Heart right ventricle (tissue), 16 donors: ENCODE measurements at regions not wholly inside any gene's neighbourhood (a gene's known extent, or its start where the extent isn't known, plus 50 kb on each side); places are given as distances from the start of the nearest gene placed in this dataset.

Source experiments
- ATAC-seq, 8 donors: fragments of 200-7000 bp; cut with Tn5 transposase; one replicate each; pipeline ENCODE4 v1.9.1; 2020; ENCODE audit warnings: mild to moderate bottlenecking in 8 of 8, moderate library complexity in 8 of 8, moderate number of reproducible peaks in 1 of 8
- DNase-seq, 2 donors: peaks; one replicate each; pipeline ENCODE4 v3.0.0-alpha.2; 2020
- H3K27ac ChIP-seq, 10 donors: fragments of 200-600 bp; sonication (generic) in 2 of 10; one replicate each; pipeline versions ENCODE4 v1.5.0 to v1.8.0; 2020 to 2022; ENCODE audit warnings: mild to moderate bottlenecking in 3 of 10
- H3K27me3 ChIP-seq, 7 donors: fragments of 200-600 bp; one replicate each; pipeline ENCODE4 v1.8.0; 2021 to 2022; ENCODE audit warnings: mild to moderate bottlenecking in 2 of 7
- H3K36me3 ChIP-seq, 9 donors: fragments of 200-600 bp; sonication (generic) in 1 of 9; one replicate each; pipeline versions ENCODE4 v1.5.0 to v1.8.0; 2020 to 2022; ENCODE audit warnings: mild to moderate bottlenecking in 2 of 9
- H3K4me1 ChIP-seq, 9 donors: fragments of 200-600 bp; sonication (generic) in 1 of 9; one replicate each; pipeline versions ENCODE4 v1.5.0 to v1.8.0; 2020 to 2022; ENCODE audit warnings: mild to moderate bottlenecking in 4 of 9
- H3K4me3 ChIP-seq, 10 donors: fragments of 200-600 bp; sonication (generic) in 2 of 10; one replicate each; pipeline versions ENCODE4 v1.5.0 to v1.8.0; 2020 to 2022; ENCODE audit warnings: mild to moderate bottlenecking in 7 of 10, moderate library complexity in 2 of 10
- H3K9me3 ChIP-seq, 11 donors: fragments of 200-600 bp in 10 of 11; sonication (generic) in 2 of 11; one replicate each; pipeline versions ENCODE4 v1.5.0 to v1.8.0; 2013 to 2022; ENCODE audit warnings: mild to moderate bottlenecking in 2 of 11, control low read depth in 1 of 11, moderate library complexity in 1 of 11
- WGBS, 2 donors: extraction: QIAGEN DNeasy Blood & Tissue Kit; methylation state at CpG; one replicate each; pipeline ENCODE4 v1.1.7; 2013; ENCODE audit warnings: inconsistent platforms in 1 of 2; 5-methylcytosine and 5-hydroxymethylcytosine counted together
- intact Hi-C, 10 donors: fragments of 100-400 bp; cut with DNase I; formaldehyde crosslinking; loops; one replicate each; pipeline versions ENCODE4 v1.11.1 to v1.14.2; 2022
- TF ChIP-seq, protein P1 (sequence below), 9 donors: fragments of 200-600 bp; sonication (generic) in 2 of 9; IDR thresholded peaks; one replicate each; pipeline versions ENCODE4 v1.5.0 to v1.8.0; 2021 to 2022; ENCODE audit warnings: antibody characterized with exemption in 9 of 9, mild to moderate bottlenecking in 5 of 9, moderate library complexity in 1 of 9
- donor health status: Arrhythmogenic right ventricular cardiomyopathy.
- donor health status: ischemic (EF 13 %, LVEDD 7.1; RV severe dilation, severe dysfunction).
- donor health status: healthy with polysubstance abuse.
- donor health status: DM: no; HTN: yes; CAD: no.
- donor health status: DM: no; HTN: no; CAD: no.
- donor health status: ischemic (EF 25% LVEDD 6.9; RV normal size, moderate dysfunction).
- donor health status: ischemic (EF 25% LVEDD 5.7; RV mildly dilated, moderate dysfunction).
- donor health status: healthy.
- donor health status: DM: yes; HTN: yes; CAD: no.
- donor health status: Ischemic cardiomyopathy.
- donor health status: ischemic (EF 35%, LVEDD 5.7; RV mildly dilated, moderate dysfunction).
- donor health status: nonischemic (EF 11% LVEDD 7.7; RV severe dilation, severe dysfunction).
- donor health status: DM: yes; HTN: yes; CAD: no.
- donor health status: PGD.
- donor health status: ischemic (EF 29% LVEDD 5.4; RV normal size, mild dysfunction).
- donor health status: nonischemic (EF 23%, LVEDD 6.1; RV moderate dilation, normal function).

DNA sequence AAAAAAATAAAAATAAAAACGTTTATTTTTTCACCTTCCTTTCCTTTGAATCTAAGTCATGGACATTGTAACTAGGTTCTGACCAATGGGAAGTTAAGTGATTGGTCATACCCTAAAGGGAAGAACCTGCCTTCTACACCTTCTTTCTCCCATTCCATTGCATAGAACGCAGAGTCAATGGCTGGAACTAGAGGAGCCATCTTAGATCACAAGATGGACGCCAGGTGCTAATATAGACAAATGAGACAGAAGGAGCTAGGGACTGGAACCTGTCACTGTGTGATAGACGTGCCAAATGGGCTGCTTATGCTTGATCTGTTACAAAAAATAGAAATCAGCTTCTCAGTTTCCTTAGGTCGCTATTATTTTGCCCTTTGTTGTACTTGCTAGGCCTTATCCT, 606.6 kb downstream of the MED13L start:
- H3K36me3 ChIP-seq: no peaks in the 10 kb centered on the region
- no peaks in the 10 kb centered on the region for H3K4me1 ChIP-seq
- no peak for ATAC-seq
- intact Hi-C loops: no loop called here
- no peak overlapping the region for H3K27ac ChIP-seq
- DNase-seq: no peak
- TF ChIP-seq, protein P1, sequence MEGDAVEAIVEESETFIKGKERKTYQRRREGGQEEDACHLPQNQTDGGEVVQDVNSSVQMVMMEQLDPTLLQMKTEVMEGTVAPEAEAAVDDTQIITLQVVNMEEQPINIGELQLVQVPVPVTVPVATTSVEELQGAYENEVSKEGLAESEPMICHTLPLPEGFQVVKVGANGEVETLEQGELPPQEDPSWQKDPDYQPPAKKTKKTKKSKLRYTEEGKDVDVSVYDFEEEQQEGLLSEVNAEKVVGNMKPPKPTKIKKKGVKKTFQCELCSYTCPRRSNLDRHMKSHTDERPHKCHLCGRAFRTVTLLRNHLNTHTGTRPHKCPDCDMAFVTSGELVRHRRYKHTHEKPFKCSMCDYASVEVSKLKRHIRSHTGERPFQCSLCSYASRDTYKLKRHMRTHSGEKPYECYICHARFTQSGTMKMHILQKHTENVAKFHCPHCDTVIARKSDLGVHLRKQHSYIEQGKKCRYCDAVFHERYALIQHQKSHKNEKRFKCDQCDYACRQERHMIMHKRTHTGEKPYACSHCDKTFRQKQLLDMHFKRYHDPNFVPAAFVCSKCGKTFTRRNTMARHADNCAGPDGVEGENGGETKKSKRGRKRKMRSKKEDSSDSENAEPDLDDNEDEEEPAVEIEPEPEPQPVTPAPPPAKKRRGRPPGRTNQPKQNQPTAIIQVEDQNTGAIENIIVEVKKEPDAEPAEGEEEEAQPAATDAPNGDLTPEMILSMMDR (IDR thresholded peaks at IDR 0.05): no peak
- 90% methylated on average over 5 of the region's 5 CpGs for WGBS, 2 donors
- H3K4me3 ChIP-seq: no peak overlapping the region
- H3K27me3 ChIP-seq: peaks cover 0 to 10% (median 3%) of the 10 kb centered on the region in 7 donors
- H3K9me3 ChIP-seq: peaks cover 0 to 2% (median 0%) of the 10 kb centered on the region in 11 donors

DNA sequence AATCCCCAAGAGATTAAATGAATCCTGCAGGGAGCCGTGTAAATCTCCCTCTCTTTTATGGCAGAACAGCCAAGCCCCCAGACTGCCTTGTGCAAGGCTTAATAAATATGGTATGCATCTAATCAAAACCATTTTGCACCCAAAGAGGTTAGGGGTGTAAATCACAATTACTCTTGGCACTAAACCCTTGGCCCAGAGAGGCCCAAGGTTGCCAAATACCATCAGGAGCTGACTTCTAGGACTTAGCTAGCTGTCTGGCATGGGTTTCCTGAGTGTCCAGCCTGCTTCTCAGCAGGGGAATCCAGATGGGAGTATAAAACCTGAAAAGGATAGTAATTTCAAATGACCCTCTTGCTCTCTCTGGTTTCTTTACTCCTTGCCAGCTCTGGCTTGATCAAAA, 610.4 kb downstream of the MED13L start:
- Histone ChIP-seq H3K9me3 (no peaks in the 10 kb centered on the region), H3K27ac (no peak overlapping the region), H3K36me3 (no peaks in the 10 kb centered on the region), H3K27me3 (peaks cover 0 to 10% (median 0%) of the 10 kb centered on the region in 7 donors), H3K4me1 (peaks cover 0 to 2% (median 0%) of the 10 kb centered on the region in 9 donors), H3K4me3 (no peak overlapping the region)
- TF ChIP-seq, protein P1 (IDR thresholded peaks at IDR 0.05): no peak
- intact Hi-C loops: loop anchor here in 1 of 10 donors (10.0 kb wide), 1 partner anchor 88 kb away; no protein-coding TSS in a partner anchor
- ATAC-seq: no peak
- 36 to 43% methylated on average over 1 of the region's 1 CpG for WGBS, 2 donors
- DNase-seq: no peak

DNA sequence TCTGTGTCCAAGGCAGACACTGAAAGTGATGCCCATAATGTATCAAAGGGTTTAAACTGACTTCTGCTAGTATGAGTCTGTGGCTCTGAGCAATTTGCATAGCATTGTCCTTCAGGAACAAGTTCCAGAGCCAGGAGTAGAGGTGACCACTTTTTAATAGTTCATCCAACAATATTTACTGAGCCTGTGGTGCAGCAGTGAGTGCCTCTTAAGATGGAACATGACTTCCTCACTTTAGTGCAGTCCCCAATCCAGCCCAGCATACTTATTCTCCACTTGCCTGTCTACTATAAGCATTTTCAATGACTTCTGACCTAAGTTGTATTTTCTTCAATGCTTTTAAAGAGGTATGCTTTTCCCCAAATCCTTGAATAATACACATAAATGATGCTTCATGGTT, 611.3 kb downstream of the MED13L start:
- TF ChIP-seq, protein P1 (IDR thresholded peaks at IDR 0.05): no peak
- Histone ChIP-seq H3K27ac (no peak overlapping the region), H3K4me1 (peaks cover 0 to 12% (median 9%) of the 10 kb centered on the region in 9 donors), H3K9me3 (no peaks in the 10 kb centered on the region), H3K4me3 (no peak overlapping the region), H3K36me3 (no peaks in the 10 kb centered on the region), H3K27me3 (peaks cover 0 to 10% (median 0%) of the 10 kb centered on the region in 7 donors)
- DNase-seq: no peak
- intact Hi-C loops: loop anchor here in 1 of 10 donors (10.0 kb wide), 1 partner anchor 89 kb away; no protein-coding TSS in a partner anchor
- ATAC-seq: no peak

DNA sequence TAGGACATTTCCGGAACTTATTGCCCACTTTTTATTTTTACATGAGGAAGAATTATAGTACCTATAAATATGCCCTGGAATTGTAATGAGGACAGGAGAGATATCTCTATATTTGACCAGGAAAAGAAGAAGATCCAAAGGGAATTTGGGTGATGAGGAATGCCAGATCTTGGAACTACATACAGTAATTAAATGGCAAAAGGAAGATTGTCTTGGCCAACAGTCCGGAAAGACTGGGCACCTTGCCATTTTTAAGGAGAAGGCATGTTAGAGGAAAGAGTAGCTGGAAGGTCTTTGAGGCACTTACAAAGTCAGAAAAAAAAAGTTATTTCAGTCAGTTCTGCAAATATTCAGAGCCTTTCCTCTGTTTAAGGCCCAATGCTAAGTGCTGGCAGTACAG, 616.4 kb downstream of the MED13L start:
- H3K36me3 ChIP-seq: no peaks in the 10 kb centered on the region
- no peaks in the 10 kb centered on the region for H3K9me3 ChIP-seq
- peaks cover 0 to 32% (median 17%) of the 10 kb centered on the region in 9 donors for H3K4me1 ChIP-seq
- H3K27me3 ChIP-seq: peaks cover 0 to 10% (median 0%) of the 10 kb centered on the region in 7 donors
- H3K4me3 ChIP-seq: no peak overlapping the region
- peak overlapping the region in 9 of 10 donors; percentile 36 to 74 (median 54) for H3K27ac ChIP-seq
- DNase-seq (peak in 1 of 2 donors; percentile 32), ATAC-seq (peak in 6 of 8 donors; percentile 6 to 49 (median 27))
- intact Hi-C loops: loop anchor here in 2 of 10 donors (2.0 to 10.0 kb wide), 2 partner anchors 92 to 94 kb away; no protein-coding TSS in a partner anchor
- 29 to 48% methylated on average over 2 of the region's 2 CpGs for WGBS, 2 donors
- TF ChIP-seq, protein P1 (IDR thresholded peaks at IDR 0.05): peak in 3 of 9 donors; percentile 9 to 23 (median 17)
